ENCODE measurements at regions not wholly inside any gene's neighbourhood (a gene's known extent, or its start where the extent isn't known, plus 50 kb on each side); places are given as distances from the start of the nearest gene placed in this dataset.

DNA sequence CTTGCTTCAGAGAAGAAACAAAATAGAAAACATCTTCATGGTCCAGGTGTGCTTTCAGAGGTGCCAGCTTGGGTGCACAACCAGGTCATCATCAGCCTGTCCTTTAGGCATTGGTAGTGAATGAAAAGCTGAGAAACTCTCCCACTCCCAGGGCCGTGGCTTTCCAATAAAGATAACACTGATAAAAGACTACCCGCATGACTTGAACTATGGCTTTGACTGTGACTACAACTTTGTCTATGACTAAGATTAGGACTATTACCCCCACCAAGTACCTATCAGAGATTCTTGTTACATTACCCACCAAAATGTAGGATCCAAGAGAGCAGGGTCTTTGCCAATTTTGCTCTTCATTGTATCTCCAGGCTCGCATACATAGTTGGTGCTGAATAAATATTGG lies 115.2 kb downstream of the EDEM1 start:
- peak; percentile 60 for DNase-seq (ENCODE audit: extremely low spot score)
- 94% methylated on average over 3 of the region's 3 CpGs for WGBS
- TF ChIP-seq POLR2AphosphoS5 (IDR thresholded peaks at IDR 0.05) (no peak), EP300 (IDR thresholded peaks at IDR 0.05) (no peak), CTCF (IDR thresholded peaks at IDR 0.05) (no peak), POLR2A (IDR thresholded peaks at IDR 0.05; ENCODE audit: low read depth) (no peak)
- intact Hi-C loops (cut with DNase I) = no loop called here
- H3K4me1 ChIP-seq = peaks cover 0 to 19% (median 9%) of the 10 kb centered on the region in 4 donors
- no peaks in the 10 kb centered on the region for H3K9me3 ChIP-seq
- no peak overlapping the region for H3K27ac ChIP-seq (replicated peaks in 1 of 4)
- H3K27me3 ChIP-seq = no peaks in the 10 kb centered on the region
- no peak overlapping the region for H3K4me3 ChIP-seq
- H3K36me3 ChIP-seq = no peaks in the 10 kb centered on the region

DNA sequence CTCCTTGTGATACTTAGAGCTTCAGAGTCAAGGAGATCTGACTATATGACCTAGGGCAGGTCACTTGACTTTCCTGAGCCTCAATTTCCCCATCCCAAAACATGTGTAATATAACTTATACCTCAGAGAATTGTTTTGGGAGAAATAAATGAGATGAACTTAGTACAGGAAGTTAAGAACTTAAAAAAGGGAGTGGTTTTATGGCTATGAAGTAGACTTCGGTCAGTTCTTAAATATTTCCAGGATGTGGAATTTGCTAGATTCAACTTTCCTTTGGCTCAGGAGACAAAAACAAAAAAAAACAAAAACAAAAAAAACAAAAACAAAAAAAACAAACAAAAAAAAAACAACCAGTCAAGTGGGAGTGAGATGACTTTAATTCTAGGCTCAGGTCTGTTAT lies 116.7 kb downstream of the EDEM1 start:
- DNase-seq (ENCODE audit: extremely low spot score) = no peak
- H3K27me3 ChIP-seq = no peaks in the 10 kb centered on the region
- 77% methylated on average over 1 of the region's 1 CpG for WGBS
- intact Hi-C loops (cut with DNase I) = no loop called here
- peaks cover 0 to 19% (median 9%) of the 10 kb centered on the region in 4 donors for H3K4me1 ChIP-seq
- H3K36me3 ChIP-seq = no peaks in the 10 kb centered on the region
- no peaks in the 10 kb centered on the region for H3K9me3 ChIP-seq
- H3K4me3 ChIP-seq = no peak overlapping the region
- H3K27ac ChIP-seq (replicated peaks in 1 of 4) = no peak overlapping the region
- TF ChIP-seq CTCF (IDR thresholded peaks at IDR 0.05) (no peak), POLR2AphosphoS5 (IDR thresholded peaks at IDR 0.05) (no peak), POLR2A (IDR thresholded peaks at IDR 0.05; ENCODE audit: low read depth) (no peak), EP300 (IDR thresholded peaks at IDR 0.05) (no peak)

DNA sequence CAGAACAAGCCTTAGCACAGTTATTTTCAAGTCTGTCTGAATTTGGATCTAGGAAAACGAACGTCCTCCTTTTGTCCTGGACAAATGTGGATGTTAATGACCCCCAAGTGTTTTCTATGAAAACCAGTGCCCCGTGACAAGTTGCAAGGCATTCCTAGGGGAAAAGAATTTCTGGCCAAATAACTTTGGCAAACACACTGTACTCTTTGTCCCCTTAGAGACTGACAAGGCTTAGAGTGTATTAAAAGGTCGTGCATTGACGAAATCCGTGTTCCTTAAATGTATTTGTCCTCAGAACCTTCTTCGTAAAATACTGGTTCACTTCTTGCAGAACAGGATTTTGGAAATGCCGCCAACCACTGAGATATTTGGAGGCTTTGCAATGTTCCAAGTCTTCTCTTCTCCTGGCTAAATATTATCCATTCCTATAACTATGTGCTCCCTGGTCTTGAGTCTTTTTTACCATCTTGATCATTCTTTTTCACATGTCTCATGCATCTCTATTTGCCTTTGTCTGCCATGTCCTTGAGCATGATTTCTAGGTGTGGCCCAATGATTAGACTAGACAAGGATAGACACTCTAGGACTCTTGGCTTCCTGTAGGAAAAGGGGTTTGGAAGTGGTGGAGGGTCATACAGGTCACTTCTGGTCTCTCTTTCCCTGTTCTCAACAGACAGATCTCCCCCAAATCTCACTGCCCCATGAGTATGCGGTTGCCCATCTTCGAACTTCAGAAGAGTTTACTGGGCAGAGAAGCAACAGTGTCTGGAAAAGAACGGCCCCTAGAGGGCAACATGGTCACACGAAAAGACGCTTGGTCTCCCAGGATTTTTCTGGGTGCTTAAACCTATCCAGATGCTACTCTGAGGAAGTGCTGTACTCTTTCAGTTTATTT lies 117.5 kb downstream of the EDEM1 start:
- no peaks in the 10 kb centered on the region for H3K27me3 ChIP-seq
- H3K36me3 ChIP-seq = no peaks in the 10 kb centered on the region
- no peak for DNase-seq (ENCODE audit: extremely low spot score)
- H3K4me1 ChIP-seq = peaks cover 0 to 19% (median 9%) of the 10 kb centered on the region in 4 donors
- TF ChIP-seq CTCF (IDR thresholded peaks at IDR 0.05) (peak; percentile 33 to 58 (median 42)), POLR2A (IDR thresholded peaks at IDR 0.05; ENCODE audit: low read depth) (no peak), EP300 (IDR thresholded peaks at IDR 0.05) (no peak), POLR2AphosphoS5 (IDR thresholded peaks at IDR 0.05) (peak; percentile 11 to 36)
- H3K4me3 ChIP-seq = no peak overlapping the region
- 36% methylated on average over 13 of the region's 13 CpGs for WGBS
- intact Hi-C loops (cut with DNase I) = no loop called here
- no peaks in the 10 kb centered on the region for H3K9me3 ChIP-seq
- peak overlapping the region in 1 of 4 donors; percentile 16 for H3K27ac ChIP-seq (replicated peaks in 1 of 4)

GRCh38 chr3:5305684-5305989 lies 118.1 kb downstream of the EDEM1 start:
- no peaks in the 10 kb centered on the region for H3K27me3 ChIP-seq
- 79% methylated on average over 3 of the region's 3 CpGs for WGBS

More at GRCh38 chr3:5305684-5305989, 118.1 kb downstream of the EDEM1 start:
- intact Hi-C loops (cut with DNase I) = no loop called here
- H3K4me1 ChIP-seq = peaks cover 0 to 19% (median 9%) of the 10 kb centered on the region in 4 donors
- no peaks in the 10 kb centered on the region for H3K36me3 ChIP-seq
- no peaks in the 10 kb centered on the region for H3K9me3 ChIP-seq
- no peak for DNase-seq (ENCODE audit: extremely low spot score)
- no peak overlapping the region for H3K27ac ChIP-seq (replicated peaks in 1 of 4)
- TF ChIP-seq EP300 (IDR thresholded peaks at IDR 0.05) (no peak), CTCF (IDR thresholded peaks at IDR 0.05) (no peak), POLR2A (IDR thresholded peaks at IDR 0.05; ENCODE audit: low read depth) (no peak), POLR2AphosphoS5 (IDR thresholded peaks at IDR 0.05) (no peak)
- no peak overlapping the region for H3K4me3 ChIP-seq
